CD4-positive, alpha-beta T cell treated with Interleukin-2 at 100 ng/mL for 4 hours (primary cell): ENCODE measurements at regions not wholly inside any gene's neighbourhood (a gene's known extent, or its start where the extent isn't known, plus 50 kb on each side); places are given as distances from the start of the nearest gene placed in this dataset.

Experiments used
- DNase-seq: peaks from one replicate; pipeline ENCODE4 v3.0.0-alpha.2; 2020; ENCODE audit warnings: low spot score

- DNase-seq = no peak
Measured at GRCh38 chr1:239682046-239682445, 295.7 kb downstream of the CHRM3 start.

DNA sequence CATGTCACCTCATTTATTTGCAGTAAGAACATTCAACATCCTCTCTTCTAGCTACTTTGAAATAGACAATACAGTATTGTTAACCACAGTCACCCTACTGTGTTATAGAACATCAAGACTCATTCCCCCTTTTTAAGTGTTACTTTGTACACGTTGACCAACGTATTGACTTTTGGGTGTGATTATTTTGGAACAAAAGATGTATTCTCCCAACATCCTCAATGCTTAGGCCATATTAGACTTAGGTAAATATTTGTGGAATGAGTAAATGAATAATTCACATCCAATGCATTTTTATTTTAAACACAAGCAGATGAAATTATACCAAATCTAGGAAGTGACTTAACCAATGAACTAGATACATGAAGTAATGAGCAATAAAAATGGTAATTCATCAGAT, 296.6 kb downstream of the CHRM3 start:
- no peak for DNase-seq

DNA sequence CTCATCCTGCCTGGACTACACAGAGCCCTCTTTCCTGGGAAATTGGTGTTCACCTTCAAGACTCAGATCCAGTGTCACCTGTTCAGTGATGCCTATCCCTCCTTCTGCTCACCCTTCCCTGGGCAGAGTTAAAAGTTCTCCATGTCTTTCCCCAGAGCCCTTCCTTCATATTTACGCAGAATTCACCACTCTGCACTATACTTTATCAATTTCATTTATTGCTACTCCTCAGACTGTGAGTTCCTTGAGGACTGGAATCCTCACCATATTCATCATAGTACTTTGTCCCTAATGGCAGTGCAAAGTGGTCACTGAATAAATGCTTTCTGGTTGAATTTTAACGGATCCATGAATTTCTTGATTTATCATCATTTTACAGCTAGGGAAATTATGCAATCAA, 300.0 kb downstream of the CHRM3 start:
- no peak for DNase-seq

DNA sequence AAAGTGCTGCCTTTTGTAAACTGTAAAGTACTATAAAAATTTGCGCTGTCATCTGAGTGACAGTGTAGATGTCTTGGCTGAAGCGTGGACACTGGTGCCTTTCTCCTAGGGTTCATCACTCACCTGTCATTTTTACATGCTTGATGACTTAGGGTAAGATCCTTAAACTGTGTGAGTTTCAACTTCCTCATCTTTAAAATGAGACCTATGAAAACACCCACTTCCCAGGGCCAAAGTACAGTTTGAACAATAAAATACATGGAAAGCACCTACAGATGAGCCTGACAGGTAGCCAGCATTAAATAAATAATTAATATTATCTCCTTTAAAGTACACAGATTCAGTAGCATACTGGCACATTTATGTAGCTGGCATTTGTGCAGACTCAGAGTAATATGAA, 309.9 kb downstream of the CHRM3 start:
- DNase-seq = no peak

DNA sequence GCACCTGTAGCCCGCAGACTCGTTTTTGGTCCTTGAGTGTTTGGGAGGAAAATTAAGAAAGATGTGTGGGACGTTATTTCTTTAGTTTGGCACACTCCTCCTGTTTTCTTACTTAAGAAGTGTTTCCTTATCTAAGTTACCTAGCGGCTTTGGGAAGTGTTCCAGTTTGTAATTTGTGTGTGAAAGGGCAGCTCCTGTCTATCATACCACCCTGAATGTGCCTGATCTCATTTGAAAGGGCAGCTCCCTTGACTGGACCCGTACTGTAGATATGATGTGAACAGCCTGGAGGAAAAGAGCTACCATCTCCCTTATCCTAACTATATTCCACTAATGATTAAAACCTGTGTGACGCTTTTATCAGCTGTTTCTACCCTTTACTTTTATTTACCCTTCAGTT, 314.3 kb downstream of the CHRM3 start:
- no peak for DNase-seq

GRCh38 chr1:239703075-239703474, 316.7 kb downstream of the CHRM3 start:
- DNase-seq = no peak

DNA sequence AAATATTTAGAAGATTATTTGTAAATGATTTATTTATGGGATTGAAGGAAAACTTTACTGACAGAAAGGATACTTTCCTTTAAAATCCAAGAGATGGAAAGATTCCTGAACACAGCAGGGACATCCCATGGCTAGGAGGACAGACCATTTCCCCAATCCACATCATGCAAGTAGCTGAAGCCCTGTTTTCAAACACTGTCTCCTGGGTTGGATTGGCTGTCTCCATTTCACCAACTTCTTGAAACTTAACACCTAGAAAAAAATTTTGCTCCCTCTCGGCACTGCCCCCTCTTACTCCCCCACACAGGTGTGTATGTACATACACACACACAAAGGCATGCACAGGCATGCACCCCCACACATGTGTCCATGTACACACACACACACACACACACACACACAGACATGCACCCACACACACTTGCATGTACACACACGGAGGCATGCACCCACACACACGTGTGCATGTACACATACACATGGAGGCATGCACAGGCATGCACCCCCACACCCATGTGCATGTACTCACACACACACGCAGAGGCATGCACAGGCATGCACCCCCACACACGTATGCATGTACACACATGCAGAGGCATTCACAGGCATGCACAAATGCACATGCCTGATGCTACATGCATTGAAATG, 320.0 kb downstream of the CHRM3 start:
- DNase-seq = no peak

- no peak for DNase-seq
Measured at GRCh38 chr1:239707615-239708014, 321.2 kb downstream of the CHRM3 start.

- DNase-seq = no peak
Measured at GRCh38 chr1:239708622-239709021, 322.3 kb downstream of the CHRM3 start.

DNA sequence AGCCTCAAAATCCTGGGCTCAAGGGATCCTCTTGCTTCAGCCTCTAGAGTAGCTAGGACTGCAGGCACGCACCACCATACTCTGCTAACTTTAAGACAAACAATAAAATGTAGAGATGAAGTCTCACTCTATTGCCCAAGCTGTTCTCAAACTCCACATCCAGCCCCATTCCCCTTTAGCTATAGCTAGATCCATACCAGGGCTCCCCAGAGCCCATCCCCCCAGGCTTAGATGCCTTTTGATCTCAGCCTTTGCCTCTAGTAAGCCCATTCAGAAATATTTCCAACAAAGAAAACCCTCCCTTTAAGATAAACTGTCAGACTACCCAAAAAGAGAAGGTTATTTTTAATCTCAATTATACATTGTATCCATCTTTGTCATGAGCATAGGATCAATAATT, 325.4 kb downstream of the CHRM3 start:
- no peak for DNase-seq

- DNase-seq = peak; percentile 38
Measured at GRCh38 chr1:239717097-239717917, 330.9 kb downstream of the CHRM3 start.

GRCh38 chr1:239717918-239718184, 331.5 kb downstream of the CHRM3 start:
- DNase-seq = no peak

DNA sequence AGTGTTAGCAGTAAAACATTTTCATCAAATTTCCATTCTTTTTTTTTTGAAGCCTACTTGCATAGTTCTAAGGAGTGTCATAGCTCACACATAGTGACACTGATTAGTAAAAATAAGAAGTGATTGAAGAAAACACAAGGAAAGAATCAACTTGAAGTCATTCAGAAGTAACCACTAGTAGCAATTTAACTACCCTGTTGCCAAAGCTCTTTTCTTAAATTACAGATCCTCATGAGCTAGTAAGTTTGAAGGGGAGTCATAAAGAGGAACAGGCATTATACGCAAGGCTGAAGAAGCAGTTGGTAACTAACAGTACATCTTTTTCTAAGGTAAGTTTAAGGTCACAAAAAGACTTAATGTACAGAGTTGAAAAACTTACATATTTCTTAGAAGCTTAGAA, 332.2 kb downstream of the CHRM3 start:
- DNase-seq = no peak

DNA sequence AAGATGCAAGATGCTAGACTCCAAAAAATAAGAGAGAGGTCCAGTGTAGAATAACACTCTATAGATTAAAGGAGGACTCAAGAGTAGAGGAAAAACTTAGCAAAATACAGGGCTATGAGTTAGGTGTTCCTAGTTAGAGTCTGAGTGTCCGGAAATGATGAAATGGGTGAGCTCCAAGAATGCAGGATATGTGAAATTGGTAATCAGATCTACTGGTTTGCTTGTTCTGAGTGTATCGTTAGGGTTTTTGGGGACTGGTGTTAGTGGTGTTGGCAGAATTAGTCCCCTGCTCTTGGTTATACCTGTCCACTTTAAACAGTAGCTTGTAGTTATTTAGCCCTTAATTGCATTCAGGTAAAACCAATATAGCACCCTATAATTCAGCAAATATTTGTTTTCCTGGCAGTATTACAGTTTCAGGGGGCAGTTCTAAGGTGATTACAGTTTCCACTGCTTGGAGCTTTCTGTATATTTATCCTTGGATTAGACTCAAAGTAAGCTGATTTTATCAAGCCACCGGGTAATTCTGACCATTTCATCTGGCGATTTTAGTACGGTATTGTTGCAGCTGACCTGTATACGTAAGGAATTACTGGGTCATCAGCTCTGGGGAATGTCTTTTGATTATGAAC, 332.7 kb downstream of the CHRM3 start:
- peak; percentile 54 for DNase-seq

DNA sequence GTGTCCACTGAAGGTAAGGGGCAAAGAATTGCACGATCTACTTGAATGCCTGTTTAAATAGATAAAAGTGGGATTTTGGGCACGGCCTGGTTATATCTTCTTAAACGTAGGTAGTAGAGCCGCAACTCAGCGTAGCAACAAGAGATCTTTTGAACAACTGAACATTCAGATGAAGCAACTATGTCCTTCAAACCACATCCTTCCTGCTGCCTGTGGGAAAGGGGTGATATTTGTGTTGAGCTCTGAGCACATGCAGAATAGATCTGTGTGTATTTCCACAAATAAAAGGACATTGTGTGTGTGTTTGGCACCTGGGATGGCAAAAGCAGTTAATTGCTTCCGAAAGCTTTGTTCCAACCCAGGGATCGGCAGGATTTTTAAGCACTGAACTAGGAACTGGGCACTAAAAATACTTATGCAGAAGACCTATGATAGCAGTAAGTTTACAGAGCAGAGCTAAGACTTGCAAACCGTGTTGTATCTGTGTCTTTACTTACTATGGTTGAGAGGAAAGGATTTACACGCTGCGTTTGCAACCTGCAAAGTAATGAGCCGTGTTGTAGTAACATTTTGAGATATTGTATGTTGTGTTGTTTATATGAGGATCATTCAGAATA, 333.4 kb downstream of the CHRM3 start:
- DNase-seq = peak; percentile 69

DNA sequence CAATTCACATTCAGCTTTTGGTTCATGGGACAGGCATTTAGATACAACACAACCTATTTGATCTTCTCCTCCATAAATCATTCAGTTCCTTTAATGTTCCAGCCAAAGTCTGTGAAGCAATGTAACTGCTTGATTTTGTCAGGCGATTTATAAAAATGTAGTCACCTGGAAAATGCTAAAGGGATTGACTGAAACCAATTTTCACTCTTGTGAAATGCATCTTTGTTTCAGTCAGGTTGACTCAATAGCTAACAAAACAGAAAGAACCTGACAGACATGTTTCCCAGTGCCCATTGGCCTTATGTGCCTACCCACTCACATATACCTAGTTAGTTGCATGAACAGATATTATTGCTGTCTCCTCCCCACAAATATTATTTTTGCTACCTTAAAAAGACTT, 335.7 kb downstream of the CHRM3 start:
- DNase-seq = no peak

DNA sequence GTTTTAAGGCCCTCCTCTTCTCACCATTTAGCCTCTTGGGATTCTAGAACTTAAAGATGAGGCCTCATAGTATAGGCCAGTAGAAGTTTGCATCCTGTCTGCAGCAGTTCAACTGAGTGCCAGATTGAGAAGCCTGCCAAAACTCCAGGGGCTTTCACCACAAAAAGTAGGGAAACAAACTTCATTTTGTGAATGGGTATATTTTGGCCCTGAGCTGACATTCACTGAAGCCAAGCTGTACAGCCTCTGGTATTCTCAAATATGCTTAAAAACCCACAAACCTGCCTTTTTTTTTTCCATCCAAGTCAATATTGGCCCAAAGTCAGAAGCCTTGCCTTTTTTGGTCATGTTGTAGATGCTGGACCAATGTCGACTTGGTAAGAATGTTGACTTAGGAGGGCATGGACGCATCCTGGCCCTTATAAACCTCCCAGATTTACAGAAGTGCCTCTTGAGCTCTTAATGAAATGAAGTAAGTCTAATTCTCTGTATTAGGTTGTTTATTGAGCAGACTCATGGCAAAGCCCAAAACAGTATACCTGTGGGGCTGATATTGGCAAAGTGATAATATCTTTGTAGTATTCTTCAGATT, 337.5 kb downstream of the CHRM3 start:
- DNase-seq = no peak

GRCh38 chr1:239725371-239725770, 339.0 kb downstream of the CHRM3 start:
- no peak for DNase-seq

DNA sequence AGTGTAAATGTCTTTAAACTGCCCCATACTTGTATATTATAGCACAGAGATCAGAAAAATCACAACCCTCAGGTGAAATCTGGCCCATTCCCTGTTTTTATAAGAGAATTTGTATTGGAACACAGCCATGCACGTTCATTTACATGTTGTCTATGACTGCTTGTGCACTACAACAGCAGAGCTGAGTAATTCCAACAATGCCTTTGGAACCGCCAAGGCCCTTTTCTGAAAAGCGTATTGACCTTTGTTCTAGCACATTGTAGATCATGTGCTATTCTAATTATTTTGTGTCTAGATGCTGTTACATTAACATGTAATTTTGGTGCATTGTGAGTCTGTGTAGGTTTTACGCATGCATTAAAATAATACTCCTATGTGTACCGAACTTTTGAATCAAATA, 339.6 kb downstream of the CHRM3 start:
- no peak for DNase-seq

- no peak for DNase-seq
Measured at GRCh38 chr1:239730378-239730777, 344.0 kb downstream of the CHRM3 start.

- no peak for DNase-seq
Measured at GRCh38 chr1:239731082-239731748, 344.8 kb downstream of the CHRM3 start.

GRCh38 chr1:239732770-239733169, 346.4 kb downstream of the CHRM3 start:
- no peak for DNase-seq
